GM23338 (cell line): ENCODE measurements at regions not wholly inside any gene's neighbourhood (a gene's known extent, or its start where the extent isn't known, plus 50 kb on each side); places are given as distances from the start of the nearest gene placed in this dataset.

ENCODE experiments used
- ATAC-seq: fragments of 200-7000 bp; cut with Tn5 transposase; 3 replicates; pipeline ENCODE4 v1.9.1; 2020
- DNase-seq: peaks from one replicate; pipeline ENCODE4 v3.0.0-alpha.2; 2015; ENCODE audit warnings: low spot score
- H2AFZ ChIP-seq: fragments of 200-600 bp; sonication (generic); 2 replicates; pipeline ENCODE4 v1.8.0; 2016; ENCODE audit warnings: antibody characterized with exemption, mild to moderate bottlenecking, moderate library complexity
- H3F3A ChIP-seq: fragments of 200-600 bp; sonication (generic); replicated peaks from 2 replicates; pipeline ENCODE4 v1.8.0; 2017; ENCODE audit warnings: antibody characterized with exemption, mixed run types, low read depth
- H3K27ac ChIP-seq: fragments of 200-600 bp; sonication (generic); 2 replicates; pipeline ENCODE4 v1.6.1; 2016; ENCODE audit warnings: low read depth
- H3K27me3 ChIP-seq: fragments of 200-600 bp; sonication (generic); 2 replicates; pipeline ENCODE4 v1.8.0; 2016; ENCODE audit warnings: mild to moderate bottlenecking, mixed run types, moderate library complexity; ENCODE audit not compliant: insufficient read depth
- H3K36me3 ChIP-seq: fragments of 200-600 bp; sonication (generic); 2 replicates; pipeline ENCODE4 v1.8.0; 2016; ENCODE audit warnings: mild to moderate bottlenecking; ENCODE audit not compliant: insufficient read depth
- H3K4me1 ChIP-seq: fragments of 200-600 bp; sonication (generic); 2 replicates; pipeline ENCODE4 v1.8.0; 2016; ENCODE audit warnings: mild to moderate bottlenecking, moderate library complexity; ENCODE audit not compliant: insufficient read depth
- H3K4me2 ChIP-seq: fragments of 200-600 bp; sonication (generic); 2 replicates; pipeline ENCODE4 v1.7.1; 2017; ENCODE audit warnings: mixed run types
- H3K4me3 ChIP-seq: fragments of 200-600 bp; sonication (generic); 2 replicates; pipeline ENCODE4 v1.6.1; 2016; ENCODE audit warnings: mixed run types
- H3K79me2 ChIP-seq: fragments of 200-600 bp; sonication (generic); replicated peaks from 2 replicates; pipeline ENCODE4 v1.8.0; 2017; ENCODE audit warnings: mild to moderate bottlenecking; ENCODE audit not compliant: insufficient read depth
- H3K9me2 ChIP-seq: fragments of 200-600 bp; sonication (generic); 2 replicates; pipeline ENCODE4 v1.8.0; 2017; ENCODE audit not compliant: insufficient read depth
- H4K20me1 ChIP-seq: fragments of 200-600 bp; sonication (generic); replicated peaks from 2 replicates; pipeline ENCODE4 v1.8.0; 2017; ENCODE audit warnings: mild to moderate bottlenecking; ENCODE audit not compliant: insufficient read depth
- H3K27ac Mint-ChIP-seq: 2 replicates; pipeline ENCODE4 v1.8.0; 2020; ENCODE audit warnings: inconsistent platforms, mild to moderate bottlenecking, moderate library complexity, mixed read lengths
- H3K27me3 Mint-ChIP-seq: 3 replicates; pipeline ENCODE4 v1.8.0; 2022; ENCODE audit warnings: low read depth, mild to moderate bottlenecking, moderate library complexity, mixed read lengths, inconsistent platforms; ENCODE audit not compliant: insufficient read depth, poor library complexity
- H3K36me3 Mint-ChIP-seq: 3 replicates; pipeline ENCODE4 v1.8.0; 2021; ENCODE audit warnings: low read depth, mild to moderate bottlenecking, inconsistent platforms, moderate library complexity, mixed read lengths
- H3K4me1 Mint-ChIP-seq: 3 replicates; pipeline ENCODE4 v1.8.0; 2020; ENCODE audit warnings: mild to moderate bottlenecking, inconsistent platforms, mixed read lengths
- H3K4me3 Mint-ChIP-seq: 3 replicates; pipeline ENCODE4 v1.8.0; 2021; ENCODE audit warnings: moderate library complexity, mild to moderate bottlenecking, inconsistent platforms, mixed read lengths
- H3K9me3 Mint-ChIP-seq: 3 replicates; pipeline ENCODE4 v1.8.0; 2020; ENCODE audit warnings: moderate library complexity, mild to moderate bottlenecking, inconsistent platforms, mixed read lengths
- CREB1 ChIP-seq: fragments of 250-450 bp; sonication (Bioruptor Pico); IDR thresholded peaks from 2 replicates; pipeline ENCODE4 v1.5.0; 2020; ENCODE audit warnings: low read depth, mild to moderate bottlenecking, moderate library complexity
- CTCF ChIP-seq, 2 experiments: fragments of 200-600 bp in 1 of 2; sonication (generic) in 1 of 2; conservative IDR thresholded peaks; 2 replicates each; pipeline versions ENCODE4 v1.5.1 to v1.6.1; 2016 to 2017; ENCODE audit warnings: antibody characterized with exemption in 2 of 2, low read depth in 2 of 2, mild to moderate bottlenecking in 2 of 2, moderate library complexity in 1 of 2
- ETS1 ChIP-seq: IDR thresholded peaks from 2 replicates; pipeline ENCODE4 v1.6.1; 2016; ENCODE audit warnings: antibody characterized with exemption
- EZH2 ChIP-seq: fragments of 200-600 bp; sonication (generic); IDR thresholded peaks from one replicate; pipeline ENCODE4 v1.8.0; 2017; ENCODE audit warnings: antibody characterized with exemption, mild to moderate bottlenecking, low read depth; ENCODE audit not compliant: unreplicated experiment
- EZH2phosphoT487 ChIP-seq: fragments of 200-600 bp; sonication (generic); IDR thresholded peaks from one replicate; pipeline ENCODE4 v1.8.1; 2018; ENCODE audit warnings: antibody characterized with exemption; ENCODE audit not compliant: unreplicated experiment
- JUNB ChIP-seq: IDR thresholded peaks from one replicate; pipeline ENCODE4 v1.6.1; 2016; ENCODE audit warnings: antibody characterized with exemption; ENCODE audit not compliant: unreplicated experiment
- NANOG ChIP-seq: IDR thresholded peaks from 2 replicates; pipeline ENCODE4 v1.6.1; 2016; ENCODE audit warnings: antibody characterized with exemption, borderline replicate concordance
- POLR2AphosphoS5 ChIP-seq: IDR thresholded peaks from 2 replicates; pipeline ENCODE4 v1.6.1; 2016; ENCODE audit warnings: antibody characterized with exemption, low read depth
- REST ChIP-seq: IDR thresholded peaks from one replicate; pipeline ENCODE4 v1.6.1; 2018; ENCODE audit warnings: antibody characterized with exemption; ENCODE audit not compliant: unreplicated experiment
- STAT1 ChIP-seq: IDR thresholded peaks from one replicate; pipeline ENCODE4 v1.6.1; 2016; ENCODE audit warnings: antibody characterized with exemption; ENCODE audit not compliant: unreplicated experiment
- ZNF114 ChIP-seq: fragments of 250-450 bp; sonication (Bioruptor Pico); IDR thresholded peaks from 2 replicates; pipeline ENCODE4 v1.5.0; 2020; ENCODE audit warnings: mild to moderate bottlenecking, moderate library complexity
- ZNF331 ChIP-seq: fragments of 250-450 bp; sonication (Bioruptor Pico); IDR thresholded peaks from 2 replicates; pipeline ENCODE4 v1.5.0; 2020; ENCODE audit warnings: low read depth, mild to moderate bottlenecking, moderate library complexity
- ZNF462 ChIP-seq: fragments of 250-450 bp; sonication (Bioruptor Pico); IDR thresholded peaks from 2 replicates; pipeline ENCODE4 v1.5.0; 2020; ENCODE audit warnings: mild to moderate bottlenecking, moderate library complexity

- no peaks in the 10 kb centered on the region; the same call in 2 of the 3 replicates for H3K9me3 Mint-ChIP-seq
- H3K4me3 ChIP-seq: no peak overlapping the region
- H3K4me2 ChIP-seq: no peak overlapping the region
- peaks cover 9% of the 10 kb centered on the region; the same call in 1 of the 2 replicates for H3K9me2 ChIP-seq
- H3F3A ChIP-seq: no peaks in the 10 kb centered on the region
- TF ChIP-seq ZNF462 (CRISPR knock-in tag) (no peak), EZH2 (no peak), STAT1 (no peak), EZH2phosphoT487 (no peak), JUNB (no peak), NANOG (no peak), ETS1 (no peak), REST (no peak), ZNF331 (CRISPR knock-in tag) (no peak), ZNF114 (no peak), CTCF (conservative IDR thresholded peaks at IDR 0.05; ENCODE audit: low read depth in 2 of 2) (no peak), POLR2AphosphoS5 (no peak), CREB1 (CRISPR knock-in tag) (no peak)
- H3K36me3 Mint-ChIP-seq: no peaks in the 10 kb centered on the region
- H3K4me1 Mint-ChIP-seq: no peaks in the 10 kb centered on the region; the same call in 2 of the 3 replicates
- no peaks in the 10 kb centered on the region for H3K4me1 ChIP-seq
- H3K27me3 ChIP-seq: no peaks in the 10 kb centered on the region
- no peaks in the 10 kb centered on the region for H3K36me3 ChIP-seq
- no peaks in the 10 kb centered on the region for H3K79me2 ChIP-seq
- no peak overlapping the region for H3K27ac ChIP-seq
- no peak for DNase-seq
- H4K20me1 ChIP-seq: no peaks in the 10 kb centered on the region
- no peak overlapping the region for H2AFZ ChIP-seq
- H3K27me3 Mint-ChIP-seq: peaks cover 2% of the 10 kb centered on the region
- H3K27ac Mint-ChIP-seq: no peak overlapping the region
- H3K4me3 Mint-ChIP-seq: no peak overlapping the region
- ATAC-seq: no peak
Observed at GRCh38 chr16:48879223-48880122, 269.5 kb upstream of the N4BP1 start.
